ENCODE measurements at regions not wholly inside any gene's neighbourhood (a gene's known extent, or its start where the extent isn't known, plus 50 kb on each side); places are given as distances from the start of the nearest gene placed in this dataset.
"Not testable (repeated sequence)": the region's sequence is repeated elsewhere in the genome, so short reads cannot be mapped to it uniquely, and the experiment has no call there.

GRCh38 chr20:48381353-48382120, 446.3 kb downstream of the PREX1 start:
- no peak for DNase-seq
- no peak for ATAC-seq

DNA sequence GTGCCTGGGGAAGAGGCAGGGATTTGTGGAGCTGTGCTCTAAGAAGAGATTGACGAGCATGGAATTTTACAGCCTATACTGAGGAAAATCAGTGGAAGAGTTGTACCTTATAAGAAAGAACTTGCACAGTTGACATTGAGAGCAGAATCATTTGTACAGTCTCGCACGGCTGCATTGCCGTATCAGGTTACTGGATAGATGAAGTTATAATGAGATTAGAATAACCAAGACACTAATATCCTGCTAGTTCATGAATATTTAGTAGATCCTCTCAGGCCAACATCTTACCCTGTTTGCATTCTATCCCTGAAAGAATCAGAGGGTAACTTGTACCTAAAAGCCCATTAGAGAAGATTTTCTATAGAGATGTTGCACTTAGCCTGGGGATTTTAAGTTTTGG, 447.1 kb downstream of the PREX1 start:
- ATAC-seq (no peak), DNase-seq (no peak)

DNA sequence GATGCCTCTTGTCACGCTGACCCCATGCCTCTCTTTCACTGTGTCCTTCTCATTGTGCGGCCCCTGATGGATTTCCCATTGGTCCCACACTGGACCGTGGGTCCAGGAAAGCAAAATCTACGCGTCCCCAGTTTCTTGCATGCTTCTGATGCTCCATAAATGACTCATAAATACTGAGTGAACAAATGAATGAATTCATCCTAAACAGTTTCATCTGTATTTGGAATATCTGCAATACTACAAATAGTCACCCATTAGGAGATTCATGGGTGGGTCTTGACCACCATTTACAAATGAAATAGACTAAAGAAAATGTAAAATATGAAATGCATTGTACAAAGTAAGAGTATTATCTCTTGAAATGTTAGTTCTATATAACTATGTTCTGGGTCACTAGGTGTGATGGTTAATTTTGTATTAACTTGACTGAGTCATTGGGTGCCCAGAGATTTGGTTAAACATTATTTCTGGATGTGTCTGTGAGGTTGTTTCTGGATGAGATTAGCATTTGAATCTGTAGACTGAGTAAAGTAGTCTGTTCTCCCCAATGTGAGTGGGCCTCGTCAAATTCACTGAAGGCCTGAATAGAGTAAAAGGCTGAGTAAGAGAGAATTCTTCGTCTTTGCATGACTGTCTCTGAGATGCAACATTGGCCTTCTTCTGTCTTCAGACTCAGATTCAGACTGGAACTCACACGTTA, 448.7 kb downstream of the PREX1 start:
- no peak for ATAC-seq
- no peak for DNase-seq

DNA sequence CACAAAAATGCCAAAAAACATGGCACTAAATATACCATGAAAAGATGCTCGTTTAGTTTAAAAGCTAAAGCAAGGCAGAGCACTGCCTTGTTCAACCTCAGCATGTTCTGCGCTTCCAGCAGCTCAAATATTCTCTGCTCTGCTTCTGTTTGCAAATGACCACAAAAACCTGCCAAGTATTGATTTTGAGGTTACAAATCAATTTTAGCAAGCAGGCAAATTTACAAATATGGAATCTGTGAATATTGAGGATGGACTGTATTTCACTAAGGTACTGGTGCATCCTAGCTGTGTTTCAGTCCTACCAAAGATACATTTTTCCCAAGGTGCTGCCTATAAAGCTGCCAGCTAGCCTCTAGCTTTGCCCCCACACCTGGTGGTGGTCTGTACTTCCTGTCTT, 449.9 kb downstream of the PREX1 start:
- ATAC-seq (no peak), DNase-seq (no peak)

- no peak for DNase-seq
- ATAC-seq: no peak
These were observed 452.0 kb downstream of the PREX1 start for GRCh38 chr20:48375804-48376203.

GRCh38 chr20:48374991-48375595, 452.7 kb downstream of the PREX1 start:
- no peak for DNase-seq
- no peak for ATAC-seq

GRCh38 chr20:48374031-48374907, 453.5 kb downstream of the PREX1 start:
- ATAC-seq, DNase-seq: not testable (repeated sequence)

DNA sequence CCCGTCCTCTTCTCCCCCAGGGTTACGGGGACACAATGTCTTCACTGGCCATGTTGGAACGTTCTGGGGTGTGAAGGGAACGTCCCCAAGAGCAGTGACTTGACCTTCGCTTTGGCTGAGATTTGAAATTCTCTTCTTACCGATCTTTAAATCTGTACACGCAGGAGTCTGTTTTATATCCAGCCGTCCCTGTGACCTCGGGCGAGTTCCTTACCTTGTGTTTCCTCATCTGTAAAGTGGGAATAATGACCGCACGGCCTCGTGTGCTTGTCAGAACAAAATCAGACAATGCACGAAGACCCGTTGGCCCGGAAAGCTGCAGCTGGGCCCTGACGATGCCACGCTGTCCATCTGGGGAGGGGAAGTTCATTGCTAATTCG, 454.3 kb downstream of the PREX1 start:
- ATAC-seq: no peak
- DNase-seq: no peak

DNA sequence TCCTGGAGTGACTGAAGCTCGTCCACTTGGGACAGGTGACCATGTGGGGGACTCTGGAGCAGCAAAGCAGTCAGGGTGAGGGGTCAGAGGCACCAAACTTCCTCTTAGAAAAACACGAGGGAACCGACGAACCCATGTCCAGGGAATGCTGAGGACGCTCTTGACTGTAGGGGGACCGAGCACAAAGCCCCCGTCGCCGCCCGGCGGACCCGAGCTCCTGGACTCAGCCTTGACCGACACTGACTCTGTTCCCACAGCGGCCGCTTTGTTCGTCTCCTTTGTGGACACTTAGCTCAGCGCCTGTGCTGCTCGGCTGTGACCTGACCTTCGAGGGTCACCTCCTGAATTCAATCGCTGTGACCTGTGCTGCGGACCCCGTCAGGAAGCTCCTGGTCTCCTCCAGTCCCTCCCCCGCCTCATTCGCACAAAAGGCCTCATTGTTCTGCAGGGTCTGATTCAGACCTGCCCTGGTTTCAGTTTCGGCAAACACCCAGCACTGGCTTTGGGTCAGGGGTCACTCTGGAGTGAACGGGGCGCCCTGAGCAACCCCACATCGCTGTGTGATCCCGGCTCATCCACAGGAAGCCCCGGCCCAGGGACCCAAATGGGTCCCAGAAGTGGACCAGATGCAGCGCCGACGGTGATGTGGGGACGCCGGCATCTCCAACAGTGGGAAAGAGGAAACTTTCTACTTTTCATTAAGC, 454.8 kb downstream of the PREX1 start:
- not testable (repeated sequence) for ATAC-seq

GRCh38 chr20:48371211-48371610, 456.6 kb downstream of the PREX1 start:
- no peak for DNase-seq
- no peak for ATAC-seq

More for the DNA sequence above, 454.8 kb downstream of the PREX1 start:
- DNase-seq: not testable (repeated sequence)

GRCh38 chr20:48368580-48369021, 459.2 kb downstream of the PREX1 start:
- not testable (repeated sequence) for DNase-seq, ATAC-seq

- ATAC-seq: peak; percentile 40
- not testable (repeated sequence) for DNase-seq
These were observed 460.0 kb downstream of the PREX1 start for GRCh38 chr20:48367541-48368358.

GRCh38 chr20:48366230-48366629, 461.6 kb downstream of the PREX1 start:
- DNase-seq: no peak
- no peak for ATAC-seq

DNA sequence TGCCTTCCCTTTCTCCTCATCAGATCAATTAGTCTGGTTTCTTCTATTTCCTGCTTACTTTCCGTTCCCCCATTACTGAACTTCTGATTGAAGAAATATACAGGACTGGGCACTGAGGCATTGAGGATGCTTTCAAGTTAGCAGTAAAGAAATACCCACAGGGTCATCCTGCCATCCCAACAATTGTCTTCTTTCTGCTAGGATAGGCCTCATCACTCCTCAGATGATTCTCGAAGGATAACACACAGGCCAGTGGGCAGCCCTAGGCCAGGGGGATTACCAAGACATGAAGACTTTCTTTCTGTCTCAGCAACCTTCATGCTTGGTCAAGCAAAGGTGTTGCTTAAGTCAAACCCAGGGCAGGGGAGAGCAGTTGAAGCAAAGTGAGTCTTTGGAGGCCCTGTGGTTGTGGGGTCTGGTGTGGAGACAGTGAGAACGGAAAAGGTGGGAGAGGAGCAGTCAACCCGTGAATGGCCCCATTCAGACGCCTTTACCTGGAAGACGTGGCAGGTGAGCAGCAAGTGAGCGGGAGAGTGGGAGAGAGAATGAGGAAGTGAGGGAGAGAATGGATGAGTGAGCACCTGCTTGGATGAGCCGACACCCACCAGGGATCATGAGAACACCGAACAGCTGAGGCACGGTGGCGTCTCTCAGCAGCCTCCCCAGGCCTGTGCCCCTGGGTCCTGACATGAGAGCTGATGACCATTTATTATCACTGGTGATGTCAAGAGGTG, 462.9 kb downstream of the PREX1 start:
- ATAC-seq (no peak), DNase-seq (no peak)

GRCh38 chr20:48364055-48364454, 463.7 kb downstream of the PREX1 start:
- DNase-seq (no peak), ATAC-seq (no peak)

DNA sequence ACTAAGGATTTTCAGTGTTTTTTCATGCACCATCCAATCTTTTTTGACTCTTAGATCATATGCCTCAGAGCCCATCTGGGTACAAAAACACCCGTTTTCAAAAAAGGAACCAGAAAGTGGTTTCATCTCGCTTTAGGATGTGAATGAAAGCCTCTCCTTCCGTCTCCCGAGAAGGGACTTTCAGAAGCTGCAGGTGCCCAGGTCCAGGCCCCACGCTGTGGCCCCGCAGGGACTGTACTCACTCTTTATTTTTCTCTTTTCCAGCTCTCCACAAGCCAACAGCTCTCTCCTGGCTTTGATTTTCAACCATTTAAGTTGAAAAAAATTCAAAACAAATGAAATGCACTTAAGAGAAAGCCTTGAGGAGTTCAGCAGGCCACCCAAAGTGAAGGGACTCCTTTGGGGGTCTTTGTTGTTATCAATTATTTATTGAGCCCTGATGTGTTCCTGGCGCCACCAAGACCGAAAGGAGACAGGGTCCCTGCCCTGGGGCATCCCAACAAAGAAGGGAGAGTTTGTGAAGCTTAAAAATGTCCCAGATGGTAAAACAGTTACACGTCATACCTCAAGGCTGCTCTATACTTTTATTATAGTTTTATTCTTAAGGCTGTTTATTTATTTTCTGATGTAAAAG, 467.3 kb downstream of the PREX1 start:
- ATAC-seq (no peak), DNase-seq (no peak)

DNA sequence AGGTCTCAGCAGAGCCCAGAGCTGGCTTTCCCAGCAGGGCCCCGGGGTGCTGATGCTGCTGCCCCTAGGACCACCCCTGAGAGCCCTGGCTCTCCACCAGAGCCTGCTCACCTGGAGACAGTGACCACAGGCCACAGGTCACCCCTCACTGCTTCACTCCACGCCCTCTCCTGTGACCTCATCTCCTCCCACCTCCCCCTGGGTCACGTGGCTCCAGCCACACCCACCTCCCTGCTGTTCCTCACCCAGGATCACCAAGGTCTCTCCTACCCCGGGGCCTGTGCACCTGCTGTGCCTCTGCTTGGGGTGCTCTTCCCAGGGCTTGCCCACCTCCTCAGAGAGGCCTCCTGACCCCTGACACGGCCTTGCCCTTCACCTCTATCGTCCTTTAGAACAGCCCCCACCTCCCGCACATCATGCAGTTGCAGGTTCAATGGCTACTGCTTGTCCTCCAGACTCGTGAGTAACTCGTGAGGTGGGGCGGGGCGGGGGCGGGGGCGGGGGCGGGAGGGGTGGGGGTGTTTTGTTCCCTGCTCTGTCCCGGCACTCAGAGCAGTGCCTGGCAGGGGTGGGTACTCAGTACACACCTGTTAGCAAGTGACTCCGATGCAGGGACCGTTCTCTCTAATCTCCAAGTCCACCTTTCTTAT, 468.0 kb downstream of the PREX1 start:
- peak; percentile 49 for ATAC-seq

GRCh38 chr20:48359055-48359390, 468.8 kb downstream of the PREX1 start:
- not testable (repeated sequence) for ATAC-seq, DNase-seq

More for the DNA sequence above, 468.0 kb downstream of the PREX1 start:
- DNase-seq: peak; percentile 19
